ENCODE measurements at regions not wholly inside any gene's neighbourhood (a gene's known extent, or its start where the extent isn't known, plus 50 kb on each side); places are given as distances from the start of the nearest gene placed in this dataset.

GRCh38 chr22:49567899-49568750 lies 259.5 kb downstream of the BRD1 start:
- DNase-seq (ENCODE audit: low read depth), result no peak

GRCh38 chr22:49566693-49567092 lies 261.0 kb downstream of the BRD1 start:
- DNase-seq (ENCODE audit: low read depth), result no peak

- no peak for DNase-seq (ENCODE audit: low read depth)
Measured at GRCh38 chr22:49566141-49566541, 261.5 kb downstream of the BRD1 start.

DNA sequence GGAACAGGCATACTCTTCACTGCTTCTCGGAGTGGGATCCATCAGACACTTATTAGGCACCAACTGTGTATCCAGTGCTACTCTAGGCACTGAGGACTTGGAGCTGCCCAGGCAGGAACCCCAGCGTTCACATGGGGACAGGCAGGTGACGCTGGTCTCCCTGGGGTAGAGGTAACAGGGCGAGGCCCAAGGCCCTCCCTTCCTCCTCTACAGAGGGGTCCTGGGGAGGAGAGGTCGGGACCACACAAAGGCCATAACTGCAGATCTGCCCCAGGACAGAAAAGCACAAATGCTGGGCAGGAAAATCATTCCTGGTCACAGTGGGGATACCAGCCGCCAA lies 262.2 kb downstream of the BRD1 start:
- no peak for DNase-seq (ENCODE audit: low read depth)

DNA sequence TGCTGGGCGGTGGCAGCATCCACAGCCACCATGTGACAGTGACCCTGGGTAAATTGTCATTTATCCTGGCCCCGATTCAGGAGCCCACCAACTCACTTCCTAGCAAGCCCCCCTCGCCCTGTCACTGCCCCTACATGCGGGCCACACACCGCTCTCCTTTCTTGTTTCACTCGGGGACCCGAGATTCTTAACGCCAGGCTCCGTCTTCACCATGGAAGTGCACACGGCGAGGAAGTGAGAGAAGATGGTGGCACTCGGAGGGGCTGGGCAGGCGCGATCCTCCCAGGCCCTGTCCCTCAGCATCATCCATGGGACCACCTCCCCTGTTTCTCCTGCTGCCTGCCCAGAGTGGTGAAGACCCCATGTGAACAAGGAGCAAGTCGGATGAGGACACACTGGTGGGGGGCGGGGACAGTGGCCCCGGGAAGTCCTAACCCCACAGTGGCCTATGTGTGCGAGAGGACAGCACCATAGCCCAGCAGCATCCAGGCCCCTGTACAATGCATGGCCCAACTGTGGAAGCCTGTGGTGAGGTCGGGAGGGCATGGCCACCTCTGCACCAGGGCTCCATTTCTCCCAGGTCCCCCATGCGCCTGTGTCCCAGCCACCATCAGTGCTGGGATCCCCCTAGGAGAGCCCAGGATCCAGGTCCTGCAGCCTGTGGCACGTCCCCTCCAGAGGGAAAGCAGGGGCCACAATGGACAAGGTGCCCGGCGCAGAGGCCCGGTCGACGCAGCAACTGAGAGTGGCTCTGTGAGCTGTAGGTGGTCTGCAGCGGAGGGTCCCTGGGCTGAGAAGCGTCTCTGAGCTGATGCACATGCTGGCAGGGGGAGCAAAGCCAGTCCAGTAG lies 262.8 kb downstream of the BRD1 start:
- no peak for DNase-seq (ENCODE audit: low read depth)

GRCh38 chr22:49564054-49564453 lies 263.6 kb downstream of the BRD1 start:
- no peak for DNase-seq (ENCODE audit: low read depth)

- DNase-seq (ENCODE audit: low read depth), result no peak
Measured at GRCh38 chr22:49562685-49563249, 264.9 kb downstream of the BRD1 start.

DNA sequence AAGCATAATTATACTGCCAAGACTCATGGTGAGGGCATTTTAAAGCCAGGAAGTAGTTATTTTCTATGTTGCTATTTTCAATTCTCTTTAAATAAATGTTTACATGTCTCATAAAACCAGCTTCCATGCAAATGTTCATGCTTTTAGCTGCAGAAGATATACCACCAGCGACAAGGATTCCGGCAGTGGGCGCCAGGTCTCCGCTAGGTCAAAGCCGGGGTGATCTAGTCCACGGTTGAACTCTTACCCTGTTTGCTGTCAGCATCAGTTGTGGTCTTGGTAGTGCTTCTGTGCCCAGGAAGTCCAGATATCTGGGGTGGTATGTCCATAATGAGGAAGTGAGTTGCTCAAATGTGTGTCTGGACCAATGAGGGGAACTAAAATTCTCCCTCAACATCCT lies 265.7 kb downstream of the BRD1 start:
- DNase-seq (ENCODE audit: low read depth), result no peak

DNA sequence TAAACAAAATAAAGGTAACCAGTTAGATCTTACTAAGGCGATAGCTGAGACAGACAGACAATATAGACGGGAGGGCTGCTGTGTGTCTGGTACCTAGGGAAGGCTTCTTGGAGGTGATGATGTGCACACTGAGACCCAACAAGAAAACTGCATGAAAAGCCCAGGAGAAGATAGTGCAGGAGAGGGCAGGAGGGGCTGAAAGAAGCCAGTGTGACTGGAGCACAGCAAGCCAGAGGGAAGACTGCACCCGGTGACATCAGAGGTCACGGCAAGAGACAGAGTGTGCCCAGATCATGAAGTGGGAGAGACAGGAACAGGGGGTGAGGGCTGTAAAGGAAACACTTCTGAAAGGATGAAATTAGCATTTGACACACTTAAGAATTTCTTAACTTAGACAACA lies 266.3 kb downstream of the BRD1 start:
- no peak for DNase-seq (ENCODE audit: low read depth)

- no peak for DNase-seq (ENCODE audit: low read depth)
Measured at GRCh38 chr22:49555526-49555925, 272.1 kb downstream of the BRD1 start.

DNA sequence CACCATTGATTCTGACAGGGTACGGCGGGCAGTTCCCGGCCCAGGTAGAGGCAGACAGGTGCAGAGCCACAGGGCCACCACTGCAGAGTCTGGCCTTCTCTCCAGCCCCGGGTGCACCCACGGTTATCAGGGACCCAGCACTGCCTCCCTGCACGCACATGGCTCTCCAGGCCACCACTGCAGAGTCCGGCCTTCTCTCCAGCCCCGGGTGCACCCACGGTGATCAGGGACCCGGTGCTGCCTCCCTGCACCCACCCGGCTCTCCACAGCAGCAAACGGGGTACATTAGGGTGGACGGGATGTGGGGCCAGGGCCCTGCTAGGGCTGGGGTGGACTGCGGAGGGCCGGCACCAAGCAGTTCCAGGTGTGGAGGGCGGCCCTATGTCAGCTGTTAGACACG lies 272.9 kb downstream of the BRD1 start:
- DNase-seq (ENCODE audit: low read depth), result no peak

- no peak for DNase-seq (ENCODE audit: low read depth)
Measured at GRCh38 chr22:49554296-49554625, 273.4 kb downstream of the BRD1 start.

GRCh38 chr22:49553518-49554295 lies 274.0 kb downstream of the BRD1 start:
- no peak for DNase-seq (ENCODE audit: low read depth)

DNA sequence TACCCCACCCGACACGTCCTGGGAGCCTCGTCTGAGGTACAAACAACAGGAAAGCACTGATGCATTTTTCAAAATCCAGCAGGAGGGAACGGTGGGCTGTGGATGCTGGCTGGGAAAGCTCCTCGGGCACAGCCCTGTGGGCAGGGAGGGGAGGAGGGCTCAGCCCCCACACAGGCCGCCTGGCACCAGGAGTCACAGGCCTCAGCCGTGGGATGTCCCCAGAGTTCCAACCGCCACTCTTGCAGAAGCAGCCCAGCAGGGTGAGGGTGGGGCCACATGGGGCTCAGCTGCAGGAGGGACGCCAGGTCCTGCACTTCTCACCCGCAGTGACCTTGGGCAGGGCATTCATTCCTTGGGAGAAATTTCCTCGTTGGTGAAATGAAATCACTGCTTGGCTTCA lies 274.6 kb downstream of the BRD1 start:
- no peak for DNase-seq (ENCODE audit: low read depth)

DNA sequence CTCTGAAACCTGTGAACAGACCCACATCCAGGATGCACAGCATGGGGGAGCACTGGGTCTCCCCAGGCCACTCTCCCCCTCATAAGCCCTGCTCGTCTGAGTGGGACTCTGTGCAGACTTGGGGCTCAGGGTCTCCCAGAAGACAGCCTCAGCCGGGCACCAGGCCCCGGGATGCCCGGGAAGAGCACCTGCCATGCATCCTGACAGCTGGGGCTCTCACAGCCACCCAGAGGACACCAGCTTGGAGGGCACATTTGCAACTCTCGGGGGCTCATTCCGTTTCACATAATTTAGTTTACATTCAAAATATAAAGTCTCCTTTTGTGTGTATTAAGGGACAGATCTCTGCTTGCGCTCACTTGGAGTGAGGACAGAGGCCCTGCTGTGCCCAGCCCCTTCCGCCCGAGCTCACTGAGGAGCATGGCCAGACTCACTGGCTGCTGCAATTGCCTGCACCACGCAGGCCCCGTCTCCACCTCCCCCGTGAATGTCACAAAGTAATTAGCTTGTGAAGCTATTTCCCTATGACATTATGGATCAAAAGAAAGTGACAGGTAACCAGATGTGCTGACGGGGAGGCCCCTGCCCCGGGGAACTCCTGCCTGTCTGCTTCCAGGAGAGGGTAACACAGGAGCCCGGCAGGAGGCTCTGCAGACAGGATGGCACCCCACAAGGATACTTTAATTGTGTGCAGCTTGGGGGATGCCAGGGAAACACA lies 275.6 kb downstream of the BRD1 start:
- DNase-seq (ENCODE audit: low read depth), result no peak

DNA sequence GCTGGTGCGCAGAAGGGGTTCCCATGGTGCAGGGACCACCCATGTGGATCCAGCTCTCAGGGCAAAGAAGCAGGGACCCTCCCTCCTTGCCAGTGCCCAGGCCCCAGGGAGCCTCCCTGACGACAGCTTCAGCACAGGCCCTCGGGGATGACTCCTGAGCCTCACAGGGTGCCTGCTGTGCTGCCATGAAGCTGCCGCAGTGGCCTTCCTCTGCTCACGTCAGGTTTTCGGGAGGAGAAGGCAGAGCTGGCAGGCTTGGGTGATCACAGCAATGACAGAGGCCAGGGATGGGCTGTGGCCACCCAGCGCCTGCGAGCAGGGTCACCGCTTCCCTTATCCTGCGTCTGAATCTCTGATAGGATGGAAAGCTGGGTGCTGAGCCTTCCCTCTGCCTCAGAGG lies 276.2 kb downstream of the BRD1 start:
- DNase-seq (ENCODE audit: low read depth), result no peak

DNA sequence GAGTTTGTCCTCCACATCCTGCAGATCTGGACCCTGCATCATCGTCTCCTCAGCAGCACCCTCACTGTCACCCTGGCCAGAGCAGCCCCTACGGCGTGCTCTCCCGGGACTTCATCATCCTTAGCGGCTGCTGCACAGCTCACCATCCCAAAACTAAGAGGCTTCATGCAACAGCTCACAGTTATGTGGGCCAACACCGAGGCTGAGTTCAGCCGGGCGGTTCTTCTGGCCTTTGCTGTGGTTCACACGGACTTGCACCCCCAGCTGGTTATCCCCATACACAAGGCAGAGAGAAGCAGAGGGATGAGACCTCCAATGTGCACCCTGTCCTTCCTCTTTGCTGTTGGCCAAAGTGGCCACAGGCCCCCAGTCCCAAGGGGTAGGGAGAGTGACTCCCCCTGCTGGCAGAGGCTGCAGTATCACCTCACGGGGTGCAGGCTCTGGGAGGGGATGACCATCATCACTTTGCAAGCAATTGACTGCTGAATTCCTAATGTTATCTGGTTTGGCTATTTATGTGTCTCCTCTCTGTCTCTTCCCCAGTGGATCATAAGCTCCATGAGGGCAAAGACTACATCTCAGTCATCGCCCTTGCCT lies 276.8 kb downstream of the BRD1 start:
- DNase-seq (ENCODE audit: low read depth), result no peak

GRCh38 chr22:49550141-49550430 lies 277.6 kb downstream of the BRD1 start:
- DNase-seq (ENCODE audit: low read depth), result no peak

DNA sequence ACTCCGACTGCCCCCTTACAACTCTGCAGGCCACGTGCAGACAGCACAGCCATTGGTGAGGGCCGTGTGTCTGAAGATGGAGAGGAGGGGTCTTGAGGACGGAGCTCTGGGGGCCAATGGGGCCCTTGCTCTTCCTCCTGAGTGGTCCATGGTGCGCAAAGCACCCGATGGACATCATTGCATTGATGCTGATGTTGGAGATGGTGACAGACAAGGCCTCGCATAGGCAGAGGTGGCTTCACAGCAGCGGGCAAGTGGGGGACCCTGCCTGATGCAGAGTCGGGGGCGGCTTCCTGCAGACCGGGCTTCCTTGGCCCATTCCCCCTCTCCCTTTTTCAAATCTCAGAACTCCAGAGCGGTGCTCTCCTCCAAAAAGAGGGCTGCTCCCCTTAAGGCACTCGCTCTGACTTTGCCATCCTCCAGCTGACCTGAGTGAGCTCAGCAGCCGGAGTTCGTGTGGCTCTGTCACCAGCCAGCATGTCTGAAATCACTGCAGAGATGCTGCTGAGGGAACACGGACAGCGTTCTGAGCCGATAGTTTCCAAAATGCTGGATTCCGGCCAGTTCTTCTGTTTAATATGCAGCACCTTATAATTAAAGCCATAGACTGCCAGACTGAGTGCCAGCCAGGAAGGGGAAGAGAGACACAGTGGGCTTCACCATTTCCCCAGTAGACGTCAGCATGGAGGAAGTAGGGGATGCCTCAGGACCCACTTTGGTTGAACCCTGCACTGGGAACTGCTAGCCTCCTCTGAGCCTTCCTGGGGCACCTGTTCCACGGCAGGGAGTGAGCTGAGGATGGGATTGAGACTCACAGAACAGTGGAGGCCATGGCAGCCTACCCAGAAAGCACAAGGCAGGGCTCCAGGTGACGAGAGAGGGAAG lies 278.2 kb downstream of the BRD1 start:
- no peak for DNase-seq (ENCODE audit: low read depth)

GRCh38 chr22:49548356-49549202 lies 279.1 kb downstream of the BRD1 start:
- DNase-seq (ENCODE audit: low read depth), result no peak

All from GM04503 (cell line).